Activated naive CD4-positive, alpha-beta T cell treated with anti-CD3 and anti-CD28 coated beads for 36 hours (primary cell): ENCODE measurements at regions not wholly inside any gene's neighbourhood (a gene's known extent, or its start where the extent isn't known, plus 50 kb on each side); places are given as distances from the start of the nearest gene placed in this dataset.

Source experiments
- CTCF ChIA-PET: fragments of 350-600 bp; sonication (Branson Sonifier 250); formaldehyde crosslinking; loops from one replicate; lab custom pipeline; 2021; ENCODE audit warnings: antibody characterized with exemption; lab: Charles Lee
- DNase-seq: peaks from one replicate; pipeline ENCODE4 v3.0.0-alpha.2; 2020
- H3K27ac Mint-ChIP-seq: one replicate; pipeline ENCODE4 v1.8.0; 2021; ENCODE audit warnings: mild to moderate bottlenecking, mixed read lengths
- H3K27me3 Mint-ChIP-seq: one replicate; pipeline ENCODE4 v1.8.0; 2021; ENCODE audit warnings: low read depth, mixed read lengths
- H3K36me3 Mint-ChIP-seq: one replicate; pipeline ENCODE4 v1.8.0; 2021; ENCODE audit warnings: low read depth, mixed read lengths
- H3K4me1 Mint-ChIP-seq: one replicate; pipeline ENCODE4 v1.8.0; 2021; ENCODE audit warnings: low read depth, mixed read lengths
- H3K4me3 Mint-ChIP-seq: one replicate; pipeline ENCODE4 v1.8.0; 2021; ENCODE audit warnings: mild to moderate bottlenecking, moderate library complexity, mixed read lengths
- H3K9me3 Mint-ChIP-seq: one replicate; pipeline ENCODE4 v1.8.0; 2021; ENCODE audit warnings: mixed read lengths
- intact Hi-C: fragments of 100-400 bp; cut with micrococcal nuclease; formaldehyde crosslinking; loops from one replicate; pipeline ENCODE4 v1.15.1; 2023

DNA sequence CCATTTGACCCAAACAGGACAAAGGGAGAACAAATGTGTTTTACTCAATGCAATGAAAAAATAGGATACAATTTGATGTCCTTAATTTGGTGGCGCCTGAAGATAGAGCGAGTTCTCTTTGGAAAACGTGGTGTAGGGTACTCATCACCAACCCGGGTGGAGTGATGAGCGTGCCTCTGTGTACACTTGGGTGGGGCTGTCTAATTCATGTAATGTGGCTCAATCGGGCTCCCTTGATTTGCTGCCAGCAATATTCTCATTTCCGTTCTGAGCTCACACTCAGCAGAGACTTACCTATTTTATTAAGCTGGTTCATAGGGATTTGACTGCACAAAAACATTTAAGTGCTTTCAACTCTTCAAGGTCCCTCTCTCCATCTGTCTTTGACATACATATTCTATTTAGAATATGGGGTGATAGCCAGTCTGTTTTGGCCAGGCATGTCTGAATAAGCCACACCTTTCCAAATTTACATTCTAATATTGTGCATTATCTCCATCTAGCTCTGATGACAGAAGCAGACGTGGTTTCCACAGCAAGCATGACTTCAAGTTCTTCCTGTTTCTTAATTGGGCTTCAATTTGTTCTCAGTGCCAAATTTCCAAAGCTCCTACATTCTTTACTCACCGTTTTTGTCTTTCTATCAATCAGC is 162.5 kb downstream of the IRX2 start:
- CTCF ChIA-PET: no interaction called here

DNA sequence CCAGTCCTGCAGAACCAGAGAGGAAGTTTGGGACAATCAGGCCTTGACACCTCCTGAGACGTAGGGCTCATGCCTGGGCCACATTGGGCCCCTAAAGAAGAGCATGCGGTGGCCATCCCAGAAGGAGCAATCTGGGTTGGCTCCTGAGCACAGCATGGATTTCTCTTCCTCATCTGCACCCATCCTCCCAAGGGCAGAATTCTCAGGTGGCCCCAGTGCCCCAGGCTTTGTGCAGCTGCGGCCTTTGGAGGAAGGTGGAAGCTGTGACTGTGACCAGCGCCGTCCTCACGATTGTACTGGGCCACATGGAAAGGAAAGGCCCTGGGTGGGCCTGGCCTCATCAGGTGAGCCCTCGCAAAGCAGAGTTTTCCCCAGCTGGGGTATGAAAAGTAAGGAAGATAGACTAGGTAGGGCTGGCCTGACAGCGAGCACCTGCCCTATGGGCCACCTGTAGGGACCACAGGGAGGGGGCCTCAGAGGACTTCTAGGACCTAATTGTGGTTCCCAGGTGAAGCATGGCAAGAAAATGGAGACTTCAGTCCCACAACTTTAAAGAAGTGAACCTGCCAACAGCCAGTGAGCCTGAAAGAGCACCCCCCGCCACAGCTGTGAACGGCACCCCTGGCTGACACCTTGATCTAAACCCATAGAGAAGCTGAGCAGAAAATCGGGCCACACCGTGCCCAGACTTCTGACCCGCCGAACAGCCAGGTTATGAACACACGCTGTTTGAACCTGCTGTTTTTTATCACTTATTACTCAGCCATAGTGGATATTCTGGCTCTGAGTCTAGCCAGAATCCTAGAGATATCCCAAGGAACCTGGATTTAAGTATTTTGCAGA is 164.1 kb downstream of the IRX2 start:
- no peak for DNase-seq
- CTCF ChIA-PET: no interaction called here
- Mint-ChIP-seq H3K36me3 (no peaks in the 10 kb centered on the region), H3K27me3 (peaks cover 2% of the 10 kb centered on the region), H3K4me3 (no peak overlapping the region), H3K9me3 (peaks cover 3% of the 10 kb centered on the region), H3K4me1 (no peaks in the 10 kb centered on the region), H3K27ac (no peak overlapping the region)
- intact Hi-C loops: no loop called here

More for the DNA sequence above, 162.5 kb downstream of the IRX2 start:
- no peaks in the 10 kb centered on the region for H3K4me1 Mint-ChIP-seq
- no peak overlapping the region for H3K4me3 Mint-ChIP-seq
- no peak overlapping the region for H3K27ac Mint-ChIP-seq
- DNase-seq: no peak
- peaks cover 3% of the 10 kb centered on the region for H3K9me3 Mint-ChIP-seq
- intact Hi-C loops: no loop called here
- H3K27me3 Mint-ChIP-seq: peaks cover 2% of the 10 kb centered on the region
- H3K36me3 Mint-ChIP-seq: no peaks in the 10 kb centered on the region

DNA sequence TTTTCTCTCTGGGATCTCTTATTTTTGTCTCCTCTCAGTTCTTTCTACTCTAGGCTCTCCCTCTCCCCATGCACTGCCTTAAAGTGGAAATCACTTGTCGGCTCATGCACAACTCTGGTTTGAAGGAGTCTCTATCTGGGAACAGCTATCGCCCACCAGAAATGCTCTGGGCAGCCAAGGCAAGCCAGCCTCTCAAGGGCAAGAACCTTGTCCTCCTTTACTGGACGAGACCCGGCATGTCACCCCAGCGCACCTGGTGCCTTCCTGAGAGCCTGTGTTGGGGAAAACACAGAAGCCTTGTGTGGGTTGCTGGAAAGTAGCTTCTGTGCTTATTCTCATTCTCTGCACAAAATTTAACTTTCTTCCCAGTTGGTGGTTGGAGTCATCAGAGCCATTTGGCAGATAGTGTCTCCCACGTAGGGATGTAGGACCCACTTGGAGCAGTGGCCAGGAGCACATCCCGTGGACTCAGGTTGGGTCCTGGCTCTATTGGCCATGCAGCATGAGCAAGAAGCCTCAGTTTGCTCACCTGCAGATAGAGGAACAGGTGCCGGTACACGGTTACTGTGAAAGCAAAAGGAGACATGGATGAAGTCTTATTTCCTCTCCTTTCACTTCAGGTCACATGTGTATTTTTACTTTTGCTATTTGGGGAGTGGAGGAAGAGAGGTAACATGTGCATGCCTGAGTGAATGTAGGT is 165.3 kb downstream of the IRX2 start:
- H3K36me3 Mint-ChIP-seq: no peaks in the 10 kb centered on the region
- CTCF ChIA-PET: no interaction called here
- no peak overlapping the region for H3K27ac Mint-ChIP-seq
- no peak overlapping the region for H3K4me3 Mint-ChIP-seq
- DNase-seq: no peak
- H3K9me3 Mint-ChIP-seq: peaks cover 5% of the 10 kb centered on the region
- H3K4me1 Mint-ChIP-seq: no peaks in the 10 kb centered on the region
- intact Hi-C loops: no loop called here
- no peaks in the 10 kb centered on the region for H3K27me3 Mint-ChIP-seq

DNA sequence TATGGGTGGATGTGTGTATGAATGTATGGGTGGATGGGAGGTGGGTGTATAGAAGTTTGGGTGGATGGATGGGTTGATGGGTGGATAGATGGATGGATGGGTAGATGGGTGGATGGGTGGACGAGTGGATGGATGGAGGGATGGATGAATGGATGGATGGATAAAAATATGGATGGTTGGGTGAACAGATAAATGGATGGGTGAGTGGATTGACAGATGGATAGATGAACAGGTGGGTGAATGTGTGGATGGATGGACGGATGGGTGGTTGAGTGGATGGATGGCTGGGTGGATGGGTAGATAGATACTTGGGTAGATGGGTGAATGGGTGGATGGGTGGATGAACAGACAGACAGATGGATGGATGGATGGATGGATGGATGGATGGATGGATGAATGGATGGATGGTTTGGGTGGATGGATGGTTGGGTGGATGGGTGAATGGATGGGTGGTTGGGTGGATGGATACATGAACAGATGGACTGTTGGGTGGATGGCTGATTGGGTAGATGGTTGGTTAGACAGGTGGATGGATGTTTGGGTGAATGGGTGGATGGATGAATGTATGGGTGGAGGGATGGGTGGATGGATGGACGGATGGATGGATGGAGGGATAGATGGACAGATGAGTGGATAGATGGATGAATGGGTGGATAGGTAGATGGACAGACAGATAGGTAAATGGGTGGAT is 166.8 kb downstream of the IRX2 start:
- H3K27ac Mint-ChIP-seq: no peak overlapping the region
- intact Hi-C loops: no loop called here

DNA sequence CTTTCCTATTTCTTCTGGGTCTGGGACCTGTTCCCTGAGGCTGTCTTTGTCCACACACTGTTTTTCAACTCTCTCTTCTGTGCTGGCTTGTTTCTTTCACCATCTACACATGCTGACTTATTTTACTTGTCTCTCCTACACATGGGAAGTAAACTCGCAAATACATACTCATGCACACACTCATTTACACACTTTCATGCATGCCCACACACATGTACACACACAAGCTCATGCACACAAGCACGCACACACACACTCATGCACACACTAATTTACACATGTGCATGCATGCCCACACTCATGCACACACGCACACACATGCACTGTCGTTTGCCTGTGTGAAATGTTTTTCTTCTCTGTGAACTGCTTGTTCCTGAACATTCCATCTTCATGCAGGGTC is 169.0 kb downstream of the IRX2 start:
- CTCF ChIA-PET: no interaction called here
- H3K27ac Mint-ChIP-seq: no peak overlapping the region
- no peaks in the 10 kb centered on the region for H3K27me3 Mint-ChIP-seq
- DNase-seq: no peak
- no peak overlapping the region for H3K4me3 Mint-ChIP-seq
- peaks cover 8% of the 10 kb centered on the region for H3K9me3 Mint-ChIP-seq
- H3K36me3 Mint-ChIP-seq: no peaks in the 10 kb centered on the region
- intact Hi-C loops: no loop called here
- H3K4me1 Mint-ChIP-seq: no peaks in the 10 kb centered on the region

More for the DNA sequence above, 166.8 kb downstream of the IRX2 start:
- Mint-ChIP-seq H3K9me3 (peaks cover 5% of the 10 kb centered on the region), H3K36me3 (no peaks in the 10 kb centered on the region), H3K27me3 (no peaks in the 10 kb centered on the region), H3K4me3 (no peak overlapping the region), H3K4me1 (no peaks in the 10 kb centered on the region)
- CTCF ChIA-PET: no interaction called here
- no peak for DNase-seq

DNA sequence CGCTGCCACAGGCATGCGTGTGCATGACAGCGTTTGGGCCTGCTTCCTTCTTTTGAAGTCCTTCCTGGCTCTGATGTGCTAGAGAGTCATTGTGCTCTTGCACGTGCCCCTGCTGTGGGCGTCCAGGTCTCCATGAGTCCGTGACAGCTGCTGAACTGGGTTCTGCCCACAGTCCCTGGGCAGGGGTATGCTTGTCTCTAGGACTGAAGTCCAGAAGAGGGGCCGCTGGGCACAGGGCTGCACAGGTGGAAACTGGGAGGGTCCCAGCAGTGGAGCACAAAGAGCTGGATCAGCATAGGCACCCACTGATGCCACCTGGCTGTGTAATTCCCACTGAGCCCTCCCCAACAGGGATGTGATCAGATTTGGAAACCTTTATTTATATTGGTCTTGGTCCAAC is 169.4 kb downstream of the IRX2 start:
- CTCF ChIA-PET: no interaction called here
- H3K4me3 Mint-ChIP-seq: no peak overlapping the region

DNA sequence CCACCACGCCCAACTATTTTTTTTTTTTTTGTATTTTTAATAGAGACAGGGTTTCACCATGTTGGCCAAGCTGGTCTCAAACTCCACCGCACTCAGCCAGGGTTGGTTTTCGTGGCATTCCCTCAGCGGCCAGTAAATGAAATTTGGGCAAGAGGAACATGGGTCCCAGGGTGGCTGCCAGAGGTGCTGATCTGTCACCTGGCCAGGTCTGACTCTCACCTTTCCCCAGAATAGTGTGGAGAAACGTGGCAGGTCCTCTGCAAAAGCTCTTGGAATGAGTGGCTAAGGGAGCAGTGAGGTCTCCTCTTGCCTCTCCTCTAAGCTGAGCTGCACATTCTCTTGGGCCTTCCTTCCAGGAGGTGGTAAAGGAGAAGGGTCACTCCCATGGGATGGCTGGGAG is 170.1 kb downstream of the IRX2 start:
- DNase-seq: no peak
- intact Hi-C loops: no loop called here
- H3K9me3 Mint-ChIP-seq: peaks cover 6% of the 10 kb centered on the region
- peaks cover 2% of the 10 kb centered on the region for H3K27me3 Mint-ChIP-seq
- CTCF ChIA-PET: no interaction called here
- no peak overlapping the region for H3K27ac Mint-ChIP-seq
- H3K4me1 Mint-ChIP-seq: no peaks in the 10 kb centered on the region
- no peaks in the 10 kb centered on the region for H3K36me3 Mint-ChIP-seq
- no peak overlapping the region for H3K4me3 Mint-ChIP-seq

More for the DNA sequence above, 169.4 kb downstream of the IRX2 start:
- DNase-seq: no peak
- Mint-ChIP-seq H3K4me1 (no peaks in the 10 kb centered on the region), H3K9me3 (peaks cover 8% of the 10 kb centered on the region), H3K27me3 (no peaks in the 10 kb centered on the region), H3K36me3 (no peaks in the 10 kb centered on the region), H3K27ac (no peak overlapping the region)
- intact Hi-C loops: no loop called here

DNA sequence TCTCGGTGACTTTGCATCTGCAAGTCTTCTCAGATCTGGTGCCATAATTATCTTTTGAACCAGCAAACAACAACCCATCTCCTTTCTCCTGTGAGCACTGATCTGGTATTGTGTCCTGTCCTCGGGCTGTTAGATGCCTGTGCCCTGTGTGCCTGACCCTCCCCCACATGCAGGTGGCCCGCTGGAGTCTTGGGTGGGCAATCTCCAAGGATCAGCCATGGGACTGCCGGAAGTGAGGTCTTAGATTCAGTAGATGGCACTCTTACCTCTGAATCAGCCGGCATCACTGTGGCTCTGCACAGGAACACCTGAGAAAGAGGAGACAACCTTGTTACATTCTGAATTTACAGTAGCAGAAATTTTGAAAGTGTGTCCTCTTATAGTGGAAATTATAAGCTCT is 172.4 kb downstream of the IRX2 start:
- Mint-ChIP-seq H3K27ac (no peak overlapping the region), H3K36me3 (no peaks in the 10 kb centered on the region), H3K4me1 (no peaks in the 10 kb centered on the region), H3K9me3 (peaks cover 5% of the 10 kb centered on the region), H3K4me3 (no peak overlapping the region), H3K27me3 (peaks cover 2% of the 10 kb centered on the region)
- CTCF ChIA-PET: no interaction called here
- intact Hi-C loops: no loop called here
- no peak for DNase-seq

DNA sequence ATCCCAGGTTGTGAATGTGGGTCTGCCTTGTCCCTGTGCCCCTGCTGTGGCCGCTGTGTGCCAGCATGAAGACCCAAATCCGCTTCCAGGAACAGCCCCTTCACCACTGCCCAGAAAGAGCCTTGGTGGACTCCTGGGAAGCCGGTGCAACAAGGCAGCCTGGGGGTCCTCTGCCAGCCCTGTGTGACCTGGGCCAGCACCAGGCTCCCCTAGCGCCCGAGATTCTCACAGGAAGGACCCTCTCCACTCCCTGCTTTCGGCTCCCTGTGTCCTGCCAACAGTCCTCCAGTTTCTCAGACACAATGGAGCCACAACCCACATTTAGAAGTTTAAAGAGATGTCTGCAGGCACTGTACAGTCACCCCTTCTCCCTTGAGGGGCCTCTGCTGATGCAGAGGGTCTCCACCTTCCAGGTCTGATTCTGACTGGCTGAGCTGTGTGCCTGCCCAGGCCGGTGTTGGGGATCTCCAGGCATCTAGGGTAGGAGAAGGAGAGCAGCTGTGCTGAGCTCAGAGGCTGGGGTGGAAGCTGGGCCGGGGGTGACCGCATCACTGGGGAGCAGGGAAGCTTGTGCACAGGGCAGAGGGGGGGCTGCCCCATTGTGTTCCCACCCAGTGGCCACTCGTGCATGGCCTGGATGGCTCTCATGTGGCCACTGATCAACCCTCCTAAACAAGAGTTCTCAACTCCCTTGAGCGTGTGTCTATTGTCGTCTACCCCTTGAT is 174.0 kb downstream of the IRX2 start:
- Mint-ChIP-seq H3K4me1 (no peaks in the 10 kb centered on the region), H3K27ac (no peak overlapping the region), H3K36me3 (no peaks in the 10 kb centered on the region), H3K27me3 (peaks cover 2% of the 10 kb centered on the region), H3K9me3 (peaks cover 5% of the 10 kb centered on the region), H3K4me3 (no peak overlapping the region)
- DNase-seq: no peak
- CTCF ChIA-PET: no interaction called here
- intact Hi-C loops: no loop called here

DNA sequence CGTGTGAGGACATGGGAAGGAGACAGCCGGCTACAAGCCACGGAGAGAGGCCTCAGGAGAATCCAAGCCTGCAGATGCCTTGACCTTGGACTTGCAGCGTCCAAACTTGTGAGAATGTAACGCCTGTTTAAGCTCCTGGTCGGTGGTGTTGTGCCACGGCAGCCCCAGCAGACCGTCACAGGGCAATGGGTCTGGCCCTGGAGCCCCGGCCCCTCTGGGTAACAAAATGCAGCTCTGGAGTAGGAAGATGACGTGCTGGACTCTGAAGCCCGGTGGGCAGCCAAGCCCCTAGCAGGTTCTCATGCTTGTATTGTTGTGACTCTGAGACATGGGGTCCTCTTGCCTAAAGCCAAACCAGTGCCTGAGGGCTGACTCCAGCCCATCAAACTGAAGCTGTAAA is 174.7 kb downstream of the IRX2 start:
- CTCF ChIA-PET: no interaction called here
- no peak overlapping the region for H3K27ac Mint-ChIP-seq
- DNase-seq: no peak

DNA sequence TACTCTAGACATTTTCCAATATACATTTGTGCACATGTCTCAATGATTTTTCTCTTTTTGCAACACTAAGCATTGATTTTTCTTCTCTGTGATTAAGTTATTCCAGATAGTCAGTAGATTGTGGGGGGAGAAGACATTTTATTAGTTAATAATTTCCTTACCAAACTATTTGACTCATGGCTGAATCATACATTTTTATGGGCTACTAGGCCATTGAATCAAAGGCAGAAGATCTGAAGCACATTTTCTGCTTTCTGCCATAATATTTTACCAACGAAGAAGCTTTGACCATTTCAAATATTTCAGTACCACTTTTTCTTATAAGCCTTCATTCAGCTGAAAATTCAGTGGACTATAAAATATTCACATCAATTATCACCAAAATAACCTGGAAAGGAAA is 175.6 kb downstream of the IRX2 start:
- Mint-ChIP-seq H3K27me3 (peaks cover 2% of the 10 kb centered on the region), H3K4me3 (no peak overlapping the region), H3K27ac (no peak overlapping the region), H3K36me3 (no peaks in the 10 kb centered on the region), H3K4me1 (no peaks in the 10 kb centered on the region), H3K9me3 (peaks cover 2% of the 10 kb centered on the region)
- DNase-seq: no peak
- intact Hi-C loops: no loop called here
- CTCF ChIA-PET: no interaction called here

More for the DNA sequence above, 174.7 kb downstream of the IRX2 start:
- Mint-ChIP-seq H3K4me1 (no peaks in the 10 kb centered on the region), H3K9me3 (peaks cover 4% of the 10 kb centered on the region), H3K27me3 (peaks cover 2% of the 10 kb centered on the region), H3K36me3 (no peaks in the 10 kb centered on the region), H3K4me3 (no peak overlapping the region)
- intact Hi-C loops: no loop called here

DNA sequence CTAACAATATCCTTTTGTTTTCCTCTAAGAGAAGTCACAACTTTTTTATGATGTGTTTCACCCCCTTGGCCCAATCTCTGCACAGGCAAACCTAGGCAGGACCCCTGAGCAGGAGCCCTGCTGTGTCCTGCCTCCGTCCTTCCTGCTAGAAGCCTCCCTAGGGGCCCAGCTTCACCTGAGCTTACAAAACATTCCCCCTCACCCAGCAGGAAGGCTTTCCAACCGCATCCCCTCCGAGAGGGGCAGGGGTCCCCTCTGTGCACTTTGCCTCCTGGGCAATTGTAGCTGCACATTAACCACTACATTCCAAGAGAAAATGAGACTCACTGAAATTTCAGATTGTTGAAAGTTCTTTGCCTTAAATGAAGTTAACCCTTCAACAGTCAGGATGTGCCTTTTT is 176.2 kb downstream of the IRX2 start:
- H3K36me3 Mint-ChIP-seq: no peaks in the 10 kb centered on the region
- peaks cover 2% of the 10 kb centered on the region for H3K9me3 Mint-ChIP-seq
- DNase-seq: no peak
- intact Hi-C loops: no loop called here
- H3K4me3 Mint-ChIP-seq: no peak overlapping the region
- CTCF ChIA-PET: no interaction called here
- peaks cover 2% of the 10 kb centered on the region for H3K27me3 Mint-ChIP-seq
- H3K27ac Mint-ChIP-seq: no peak overlapping the region
- H3K4me1 Mint-ChIP-seq: no peaks in the 10 kb centered on the region
